Neural cell (in vitro differentiated cells): ENCODE measurements at regions not wholly inside any gene's neighbourhood (a gene's known extent, or its start where the extent isn't known, plus 50 kb on each side); places are given as distances from the start of the nearest gene placed in this dataset.

Experiments
- EP300 ChIP-seq: fragments of 450-650 bp; conservative IDR thresholded peaks from 2 replicates; pipeline ENCODE4 v1.6.1; 2014; ENCODE audit warnings: antibody characterized with exemption, mild to moderate bottlenecking, moderate library complexity; ENCODE audit not compliant: poor library complexity, severe bottlenecking
- EZH2 ChIP-seq: fragments of 200-600, 300-800 bp; shearing (Covaris generic), sonication (generic); IDR thresholded peaks from 2 replicates; pipeline ENCODE4 v1.6.1; 2014; ENCODE audit warnings: antibody characterized with exemption, low read length, borderline replicate concordance, mild to moderate bottlenecking; ENCODE audit not compliant: insufficient read depth, poor library complexity, severe bottlenecking
- MXI1 ChIP-seq: fragments of 450-650 bp; conservative IDR thresholded peaks from 2 replicates; pipeline ENCODE4 v1.6.1; 2014; ENCODE audit warnings: antibody characterized with exemption, mild to moderate bottlenecking; ENCODE audit not compliant: poor library complexity, severe bottlenecking
- POLR2AphosphoS5 ChIP-seq: IDR thresholded peaks from 2 replicates; pipeline ENCODE4 v1.6.1; 2012
- REST ChIP-seq: IDR thresholded peaks from 2 replicates; pipeline ENCODE4 v1.6.1; 2012; ENCODE audit warnings: borderline replicate concordance
- SMC3 ChIP-seq: fragments of 450-650 bp; conservative IDR thresholded peaks from 2 replicates; pipeline ENCODE4 v1.6.1; 2014; ENCODE audit warnings: antibody characterized with exemption, mild to moderate bottlenecking, moderate library complexity; ENCODE audit not compliant: poor library complexity
- TAF1 ChIP-seq: IDR thresholded peaks from 2 replicates; pipeline ENCODE4 v1.6.1; 2012; ENCODE audit warnings: low read depth
- TF ChIP-seq, protein P1 (sequence below): fragments of 450-650 bp; IDR thresholded peaks from 2 replicates; pipeline ENCODE4 v1.5.1; 2014; ENCODE audit warnings: antibody characterized with exemption, mild to moderate bottlenecking, moderate library complexity; ENCODE audit not compliant: poor library complexity, severe bottlenecking

GRCh38 chr9:74220327-74220726 lies 276.8 kb upstream of the RORB start:
- TF ChIP-seq TAF1: no peak
- TF ChIP-seq, protein P1, sequence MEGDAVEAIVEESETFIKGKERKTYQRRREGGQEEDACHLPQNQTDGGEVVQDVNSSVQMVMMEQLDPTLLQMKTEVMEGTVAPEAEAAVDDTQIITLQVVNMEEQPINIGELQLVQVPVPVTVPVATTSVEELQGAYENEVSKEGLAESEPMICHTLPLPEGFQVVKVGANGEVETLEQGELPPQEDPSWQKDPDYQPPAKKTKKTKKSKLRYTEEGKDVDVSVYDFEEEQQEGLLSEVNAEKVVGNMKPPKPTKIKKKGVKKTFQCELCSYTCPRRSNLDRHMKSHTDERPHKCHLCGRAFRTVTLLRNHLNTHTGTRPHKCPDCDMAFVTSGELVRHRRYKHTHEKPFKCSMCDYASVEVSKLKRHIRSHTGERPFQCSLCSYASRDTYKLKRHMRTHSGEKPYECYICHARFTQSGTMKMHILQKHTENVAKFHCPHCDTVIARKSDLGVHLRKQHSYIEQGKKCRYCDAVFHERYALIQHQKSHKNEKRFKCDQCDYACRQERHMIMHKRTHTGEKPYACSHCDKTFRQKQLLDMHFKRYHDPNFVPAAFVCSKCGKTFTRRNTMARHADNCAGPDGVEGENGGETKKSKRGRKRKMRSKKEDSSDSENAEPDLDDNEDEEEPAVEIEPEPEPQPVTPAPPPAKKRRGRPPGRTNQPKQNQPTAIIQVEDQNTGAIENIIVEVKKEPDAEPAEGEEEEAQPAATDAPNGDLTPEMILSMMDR: no peak
- no peak for TF ChIP-seq REST
- no peak for TF ChIP-seq POLR2AphosphoS5
- no peak for TF ChIP-seq EZH2
- TF ChIP-seq EP300: no peak
- no peak for TF ChIP-seq SMC3
- no peak for TF ChIP-seq MXI1
